ENCODE measurements at regions not wholly inside any gene's neighbourhood (a gene's known extent, or its start where the extent isn't known, plus 50 kb on each side); places are given as distances from the start of the nearest gene placed in this dataset.

DNA sequence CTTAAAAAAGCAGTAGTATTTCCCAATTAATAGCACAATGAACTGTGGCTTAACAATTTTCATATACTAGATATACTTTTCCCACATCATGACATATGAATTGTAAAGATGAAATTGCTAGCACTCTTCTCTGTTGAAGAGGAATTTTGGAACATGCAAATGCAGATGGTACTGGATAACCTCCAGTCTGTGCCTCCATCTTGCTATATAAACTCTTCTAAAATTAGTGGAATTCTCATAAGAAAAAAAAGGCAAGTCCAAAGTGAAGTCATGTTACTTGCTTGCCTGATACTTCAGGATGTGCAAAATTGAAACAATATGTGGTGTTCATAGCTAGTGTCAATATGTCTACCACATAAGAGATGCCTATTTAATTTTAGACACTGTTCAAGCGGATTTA is 570.2 kb upstream of the POM121L12 start:
- no peak overlapping the region for H3K56ac ChIP-seq (ENCODE audit: extremely low read depth, insufficient read depth, low read length)
- dilution Hi-C loops (cut with HindIII; ENCODE audit: low sequenced_read_pairs, unreplicated experiment), result no loop called here
- no peak overlapping the region for H2BK5ac ChIP-seq (ENCODE audit: low read depth, low read length, poor library complexity, severe bottlenecking)
- no peaks in the 10 kb centered on the region for H3K4me1 ChIP-seq (ENCODE audit: control insufficient read depth, insufficient read depth, low read length)
- no peak overlapping the region for H3K23ac ChIP-seq (ENCODE audit: low read depth, low read length)
- intact Hi-C loops (cut with micrococcal nuclease), result no loop called here
- no peak overlapping the region for H2AFZ ChIP-seq (replicated peaks; ENCODE audit: low read length, poor library complexity)
- no peak overlapping the region for H4K8ac ChIP-seq (ENCODE audit: low read depth in 2 of 2, low read length in 2 of 2)
- no peak overlapping the region for H3K4me3 ChIP-seq (ENCODE audit: insufficient read depth, low read depth, low read length)
- H3K9me3 ChIP-seq (ENCODE audit: control insufficient read depth, insufficient read depth, low read length), result peaks cover 11% of the 10 kb centered on the region
- no peaks in the 10 kb centered on the region for H4K20me1 ChIP-seq (ENCODE audit: insufficient read depth, low read length)
- DNase-seq (no peak), ATAC-seq (ENCODE audit: low read depth) (no peak)
- no peak overlapping the region for H3K4me2 ChIP-seq (ENCODE audit: low read depth, low read length)
- no peak overlapping the region for H2BK15ac ChIP-seq (ENCODE audit: low read depth, low read length)
- no peaks in the 10 kb centered on the region for H3K36me3 ChIP-seq (ENCODE audit: control insufficient read depth, insufficient read depth, low read length)
- H3K27ac ChIP-seq (ENCODE audit: insufficient read depth, low read length), result no peak overlapping the region
- no peak overlapping the region for H2BK120ac ChIP-seq (ENCODE audit: low read depth, low read length)
- no peak overlapping the region for H3K4ac ChIP-seq (ENCODE audit: low read depth, low read length)
- CTCF ChIA-PET, result no interaction called here
- in situ Hi-C loops (cut with MboI; ENCODE audit: low sequenced_read_pairs), result no loop called here
- no peak for TF ChIP-seq FOS (IDR thresholded peaks at IDR 0.05; ENCODE audit: low read depth, low read length)
- TF ChIP-seq RAD21 (IDR thresholded peaks at IDR 0.05; ENCODE audit: low read length), result no peak
- TF ChIP-seq, protein P1, sequence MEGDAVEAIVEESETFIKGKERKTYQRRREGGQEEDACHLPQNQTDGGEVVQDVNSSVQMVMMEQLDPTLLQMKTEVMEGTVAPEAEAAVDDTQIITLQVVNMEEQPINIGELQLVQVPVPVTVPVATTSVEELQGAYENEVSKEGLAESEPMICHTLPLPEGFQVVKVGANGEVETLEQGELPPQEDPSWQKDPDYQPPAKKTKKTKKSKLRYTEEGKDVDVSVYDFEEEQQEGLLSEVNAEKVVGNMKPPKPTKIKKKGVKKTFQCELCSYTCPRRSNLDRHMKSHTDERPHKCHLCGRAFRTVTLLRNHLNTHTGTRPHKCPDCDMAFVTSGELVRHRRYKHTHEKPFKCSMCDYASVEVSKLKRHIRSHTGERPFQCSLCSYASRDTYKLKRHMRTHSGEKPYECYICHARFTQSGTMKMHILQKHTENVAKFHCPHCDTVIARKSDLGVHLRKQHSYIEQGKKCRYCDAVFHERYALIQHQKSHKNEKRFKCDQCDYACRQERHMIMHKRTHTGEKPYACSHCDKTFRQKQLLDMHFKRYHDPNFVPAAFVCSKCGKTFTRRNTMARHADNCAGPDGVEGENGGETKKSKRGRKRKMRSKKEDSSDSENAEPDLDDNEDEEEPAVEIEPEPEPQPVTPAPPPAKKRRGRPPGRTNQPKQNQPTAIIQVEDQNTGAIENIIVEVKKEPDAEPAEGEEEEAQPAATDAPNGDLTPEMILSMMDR (conservative IDR thresholded peaks at IDR 0.05; ENCODE audit: low read depth, low read length), result no peak
- TF ChIP-seq, protein P2, sequence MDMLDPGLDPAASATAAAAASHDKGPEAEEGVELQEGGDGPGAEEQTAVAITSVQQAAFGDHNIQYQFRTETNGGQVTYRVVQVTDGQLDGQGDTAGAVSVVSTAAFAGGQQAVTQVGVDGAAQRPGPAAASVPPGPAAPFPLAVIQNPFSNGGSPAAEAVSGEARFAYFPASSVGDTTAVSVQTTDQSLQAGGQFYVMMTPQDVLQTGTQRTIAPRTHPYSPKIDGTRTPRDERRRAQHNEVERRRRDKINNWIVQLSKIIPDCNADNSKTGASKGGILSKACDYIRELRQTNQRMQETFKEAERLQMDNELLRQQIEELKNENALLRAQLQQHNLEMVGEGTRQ (IDR thresholded peaks at IDR 0.05; ENCODE audit: low read depth, low read length), result no peak
- no peak for TF ChIP-seq BHLHE40 (IDR thresholded peaks at IDR 0.05; ENCODE audit: low read depth, low read length)
- no peak for TF ChIP-seq RCOR1 (IDR thresholded peaks at IDR 0.05; ENCODE audit: insufficient replicate concordance, low read length)
- no peak for TF ChIP-seq POLR2A (IDR thresholded peaks at IDR 0.05; ENCODE audit: low read depth, low read length)
- no peak for TF ChIP-seq CEBPB (IDR thresholded peaks at IDR 0.05; ENCODE audit: low read depth, low read length)
- no peak for TF ChIP-seq MAZ (IDR thresholded peaks at IDR 0.05; ENCODE audit: borderline replicate concordance, low read depth, low read length)
- no peak for TF ChIP-seq RFX5 (IDR thresholded peaks at IDR 0.05; ENCODE audit: low read depth, low read length)
- TF ChIP-seq, protein P3, sequence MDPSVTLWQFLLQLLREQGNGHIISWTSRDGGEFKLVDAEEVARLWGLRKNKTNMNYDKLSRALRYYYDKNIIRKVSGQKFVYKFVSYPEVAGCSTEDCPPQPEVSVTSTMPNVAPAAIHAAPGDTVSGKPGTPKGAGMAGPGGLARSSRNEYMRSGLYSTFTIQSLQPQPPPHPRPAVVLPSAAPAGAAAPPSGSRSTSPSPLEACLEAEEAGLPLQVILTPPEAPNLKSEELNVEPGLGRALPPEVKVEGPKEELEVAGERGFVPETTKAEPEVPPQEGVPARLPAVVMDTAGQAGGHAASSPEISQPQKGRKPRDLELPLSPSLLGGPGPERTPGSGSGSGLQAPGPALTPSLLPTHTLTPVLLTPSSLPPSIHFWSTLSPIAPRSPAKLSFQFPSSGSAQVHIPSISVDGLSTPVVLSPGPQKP (IDR thresholded peaks at IDR 0.05; ENCODE audit: borderline replicate concordance, low read depth, low read length), result no peak
- no peak for TF ChIP-seq SMC3 (IDR thresholded peaks at IDR 0.05; ENCODE audit: low read depth, low read length)
- TF ChIP-seq CHD1 (IDR thresholded peaks at IDR 0.05; ENCODE audit: low read depth, low read length), result no peak
- no peak for TF ChIP-seq MAFK (IDR thresholded peaks at IDR 0.05; ENCODE audit: low read depth, low read length)
- H4K5ac ChIP-seq (ENCODE audit: low read depth, low read length), result no peak overlapping the region
- POLR2A ChIA-PET (ENCODE audit: unreplicated experiment), result no interaction called here
- H3K9ac ChIP-seq (ENCODE audit: low read depth, low read length), result no peak overlapping the region
- H3K18ac ChIP-seq (ENCODE audit: low read depth, low read length), result no peak overlapping the region
- no peak overlapping the region for H2AK9ac ChIP-seq (replicated peaks; ENCODE audit: low read depth, low read length, poor library complexity)
- H4K91ac ChIP-seq (ENCODE audit: insufficient read depth, low read depth, low read length), result no peak overlapping the region
- no CpG with 5 or more reads among the region's 1 CpG for WGBS, 2 experiments (ENCODE audit: extremely low coverage in 2 of 2, insufficient read length in 1 of 2)
- no peaks in the 10 kb centered on the region for H3K9me1 ChIP-seq (ENCODE audit: insufficient read depth, low read length)
- no peaks in the 10 kb centered on the region for H3K79me1 ChIP-seq (ENCODE audit: low read depth in 1 of 2, low read length in 2 of 2)
- BruUV-seq (replicated peaks), result no TSS peak
- H3K27me3 ChIP-seq (ENCODE audit: control insufficient read depth, insufficient read depth, low read length), result no peaks in the 10 kb centered on the region
- no peak overlapping the region for H3K14ac ChIP-seq (replicated peaks; ENCODE audit: low read depth, low read length)
- H2BK20ac ChIP-seq (ENCODE audit: low read depth, low read length), result no peak overlapping the region
- H2AK5ac ChIP-seq (ENCODE audit: low read depth, low read length), result no peak overlapping the region
